Uterus (tissue), 3 donors: ENCODE measurements at regions not wholly inside any gene's neighbourhood (a gene's known extent, or its start where the extent isn't known, plus 50 kb on each side); places are given as distances from the start of the nearest gene placed in this dataset.

Experiments
- DNase-seq, 2 donors: peaks; one replicate each; pipeline ENCODE4 v3.0.0-alpha.2; 2019 to 2020
- H3K27ac ChIP-seq, 2 donors: fragments of 200-600 bp; sonication (generic); 1 replicate in 1 of 2; 2 replicates in 1 of 2; pipeline ENCODE4 v1.5.1; 2016 to 2018
- H3K27me3 ChIP-seq, 2 donors: fragments of 200-600 bp; sonication (generic); one replicate each; pipeline ENCODE4 v1.5.1; 2018 to 2019; ENCODE audit warnings: control low read depth in 1 of 2
- H3K36me3 ChIP-seq, 2 donors: fragments of 200-600 bp; sonication (generic); one replicate each; pipeline ENCODE4 v1.5.1; 2019; ENCODE audit warnings: control low read depth in 1 of 2
- H3K4me1 ChIP-seq, 2 donors: fragments of 200-600 bp; sonication (generic); one replicate each; pipeline ENCODE4 v1.5.1; 2018 to 2019; ENCODE audit warnings: control low read depth in 1 of 2
- H3K4me3 ChIP-seq, 2 donors: fragments of 200-600 bp; sonication (generic); 1 replicate in 1 of 2; 2 replicates in 1 of 2; pipeline ENCODE4 v1.5.1; 2018 to 2019; ENCODE audit warnings: mild to moderate bottlenecking in 1 of 2
- H3K9me3 ChIP-seq, 2 donors: fragments of 200-600 bp; sonication (generic); one replicate each; pipeline ENCODE4 v1.5.1; 2019; ENCODE audit warnings: control low read depth in 1 of 2
- CTCF ChIP-seq, 4 experiments: fragments of 200-600 bp in 2 of 4; fragments of 450-650 bp in 2 of 4; sonication (generic) in 2 of 4; IDR thresholded peaks; one replicate each; pipeline ENCODE4 v1.5.1; 2016 to 2019; ENCODE audit warnings: antibody characterized with exemption in 4 of 4, mild to moderate bottlenecking in 2 of 4, moderate library complexity in 1 of 4
- POLR2A ChIP-seq, 2 donors: fragments of 450-650 bp; IDR thresholded peaks; one replicate each; pipeline ENCODE4 v1.6.1; 2016; ENCODE audit warnings: antibody characterized with exemption in 2 of 2, mild to moderate bottlenecking in 1 of 2, moderate library complexity in 1 of 2
- intact Hi-C: fragments of 100-400 bp; cut with DNase I; formaldehyde crosslinking; loops from one replicate; pipeline ENCODE4 v1.15.1; 2023; ENCODE audit warnings: low total_unique reads
- donor health status: DM: yes; HTN: yes; CAD: no.

GRCh38 chr12:43285159-43285598 is 266.8 kb downstream of the ADAMTS20 start:
- Histone ChIP-seq H3K36me3 (no peaks in the 10 kb centered on the region), H3K27me3 (no peaks in the 10 kb centered on the region), H3K4me3 (no peak overlapping the region), H3K27ac (peak overlapping the region; percentile 63 to 72), H3K4me1 (peaks cover 0 to 5% of the 10 kb centered on the region in 2 donors), H3K9me3 (no peaks in the 10 kb centered on the region)
- no peak for TF ChIP-seq POLR2A (IDR thresholded peaks at IDR 0.05)
- TF ChIP-seq CTCF (IDR thresholded peaks at IDR 0.05), result no peak
- intact Hi-C loops, result no loop called here
- peak in 1 of 2 donors; percentile 23 for DNase-seq

DNA sequence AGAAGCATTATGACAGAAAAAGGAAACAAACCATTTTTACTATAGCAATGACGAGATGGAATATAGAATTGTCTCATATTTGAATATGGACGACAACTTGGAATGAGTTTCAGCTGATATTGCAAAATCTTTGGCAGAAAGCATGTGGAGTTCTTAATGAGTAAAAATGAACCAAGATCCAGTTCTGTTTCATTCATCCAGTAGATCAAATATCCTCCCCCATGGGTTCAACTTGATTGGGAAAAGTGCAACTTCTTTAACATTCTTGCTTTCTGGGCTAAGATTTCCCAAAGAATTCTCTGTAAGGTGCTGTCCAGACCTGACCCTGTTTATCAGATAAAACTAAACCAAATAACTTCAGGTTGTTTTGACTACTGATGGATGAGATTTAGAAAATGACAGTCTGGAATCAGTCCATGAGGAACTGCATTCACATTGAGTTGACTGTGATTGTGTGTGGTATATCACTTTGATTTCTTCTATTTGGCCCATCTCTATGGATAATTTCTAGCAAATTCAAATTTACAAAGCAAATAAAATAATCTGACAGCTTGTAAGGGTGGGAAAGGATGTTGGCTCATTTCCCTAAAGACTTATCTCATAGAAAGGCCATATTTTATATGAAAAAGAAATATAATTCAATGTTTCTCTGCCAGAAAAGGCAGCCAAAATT is 267.4 kb downstream of the ADAMTS20 start:
- intact Hi-C loops, result no loop called here
- Histone ChIP-seq H3K27ac (peak overlapping the region in 1 of 2 donors; percentile 63), H3K4me1 (peaks cover 0 to 5% of the 10 kb centered on the region in 2 donors), H3K27me3 (no peaks in the 10 kb centered on the region), H3K36me3 (no peaks in the 10 kb centered on the region), H3K9me3 (no peaks in the 10 kb centered on the region), H3K4me3 (no peak overlapping the region)
- DNase-seq, result no peak
- no peak for TF ChIP-seq CTCF (IDR thresholded peaks at IDR 0.05)
- TF ChIP-seq POLR2A (IDR thresholded peaks at IDR 0.05), result no peak

GRCh38 chr12:43283206-43283605 is 268.8 kb downstream of the ADAMTS20 start:
- intact Hi-C loops, result no loop called here
- Histone ChIP-seq H3K9me3 (no peaks in the 10 kb centered on the region), H3K27ac (peak overlapping the region in 1 of 2 donors; percentile 2), H3K27me3 (no peaks in the 10 kb centered on the region), H3K4me1 (peaks cover 0 to 5% of the 10 kb centered on the region in 2 donors), H3K4me3 (no peak overlapping the region), H3K36me3 (no peaks in the 10 kb centered on the region)
- TF ChIP-seq POLR2A (IDR thresholded peaks at IDR 0.05), result no peak
- no peak for TF ChIP-seq CTCF (IDR thresholded peaks at IDR 0.05)
- no peak for DNase-seq

DNA sequence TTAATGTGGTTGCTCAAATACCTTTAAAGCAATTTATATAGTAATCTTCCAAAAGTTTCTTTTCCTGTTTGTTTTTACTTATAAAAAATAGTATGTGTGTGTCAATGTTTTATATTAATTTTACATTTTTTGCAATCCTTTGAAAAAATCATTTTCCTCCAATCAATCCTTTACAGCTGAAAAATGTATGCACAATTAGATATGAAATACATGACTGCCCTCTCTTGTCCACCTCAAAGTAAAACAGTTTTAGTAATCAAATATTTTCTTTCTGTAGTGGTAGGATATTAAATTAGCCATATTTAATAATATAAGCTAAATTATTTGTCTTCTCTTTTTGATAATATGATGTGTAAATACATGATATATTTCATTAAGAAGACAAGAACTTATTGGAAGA is 269.9 kb downstream of the ADAMTS20 start:
- Histone ChIP-seq H3K4me1 (peaks cover 0 to 5% of the 10 kb centered on the region in 2 donors), H3K27me3 (no peaks in the 10 kb centered on the region), H3K9me3 (no peaks in the 10 kb centered on the region), H3K4me3 (no peak overlapping the region), H3K27ac (no peak overlapping the region), H3K36me3 (no peaks in the 10 kb centered on the region)
- DNase-seq, result no peak
- TF ChIP-seq CTCF (IDR thresholded peaks at IDR 0.05), result peak; percentile 24 to 40 (median 32)
- no peak for TF ChIP-seq POLR2A (IDR thresholded peaks at IDR 0.05)
- intact Hi-C loops, result no loop called here

DNA sequence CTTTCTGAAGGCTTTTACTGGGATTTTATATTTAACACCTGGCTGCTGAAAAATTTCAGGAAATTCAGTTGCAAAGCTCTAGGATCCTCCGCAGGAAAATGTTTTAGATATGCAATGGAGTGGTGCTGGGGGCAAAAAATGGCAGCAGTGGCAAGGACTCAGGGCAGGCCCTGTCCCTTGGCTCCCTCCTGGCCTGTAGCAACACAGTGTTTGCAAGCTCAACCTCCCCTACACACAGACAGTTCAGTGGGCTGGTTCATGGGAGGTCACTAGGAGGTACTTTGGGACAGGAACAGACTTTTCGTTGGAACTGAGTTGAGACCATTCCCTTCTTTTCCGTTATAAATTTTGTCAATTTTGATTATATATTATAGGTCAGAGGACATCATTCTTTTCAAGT is 270.4 kb downstream of the ADAMTS20 start:
- DNase-seq, result no peak
- H3K9me3 ChIP-seq, result no peaks in the 10 kb centered on the region
- H3K27ac ChIP-seq, result no peak overlapping the region
- intact Hi-C loops, result no loop called here
- H3K27me3 ChIP-seq, result no peaks in the 10 kb centered on the region
- H3K36me3 ChIP-seq, result no peaks in the 10 kb centered on the region
- TF ChIP-seq CTCF (IDR thresholded peaks at IDR 0.05), result no peak
- TF ChIP-seq POLR2A (IDR thresholded peaks at IDR 0.05), result no peak
- no peak overlapping the region for H3K4me3 ChIP-seq
- H3K4me1 ChIP-seq, result peaks cover 0 to 5% of the 10 kb centered on the region in 2 donors
